DND-41 (cell line): ENCODE measurements at regions not wholly inside any gene's neighbourhood (a gene's known extent, or its start where the extent isn't known, plus 50 kb on each side); places are given as distances from the start of the nearest gene placed in this dataset.

Experiments used
- ATAC-seq: fragments of 200-7000 bp; cut with Tn5 transposase; 3 replicates; pipeline ENCODE4 v1.9.1; 2021; ENCODE audit warnings: low read depth; ENCODE audit not compliant: insufficient read depth
- DNase-seq: peaks from one replicate; pipeline ENCODE4 v3.0.0-alpha.2; 2020
- H2AFZ ChIP-seq: 2 replicates; pipeline ENCODE4 v1.6.0; 2012; ENCODE audit warnings: low read depth, low read length
- H3K27ac ChIP-seq: 2 replicates; pipeline ENCODE4 v1.5.1; 2012; ENCODE audit warnings: low read length, inconsistent platforms
- H3K27me3 ChIP-seq: fragments of 200-600 bp; sonication (generic); 2 replicates; pipeline ENCODE4 v1.6.0; 2012; ENCODE audit warnings: low read length, mild to moderate bottlenecking, inconsistent platforms; ENCODE audit not compliant: insufficient read depth, poor library complexity
- H3K36me3 ChIP-seq: 2 replicates; pipeline ENCODE4 v1.5.1; 2012; ENCODE audit warnings: low read length, inconsistent platforms; ENCODE audit not compliant: insufficient read depth
- H3K4me1 ChIP-seq: 2 replicates; pipeline ENCODE4 v1.5.1; 2012; ENCODE audit warnings: mild to moderate bottlenecking, low read length; ENCODE audit not compliant: insufficient read depth
- H3K4me2 ChIP-seq: 2 replicates; pipeline ENCODE4 v1.6.0; 2012; ENCODE audit warnings: mild to moderate bottlenecking, moderate library complexity, low read length, inconsistent platforms; ENCODE audit not compliant: insufficient read depth
- H3K4me3 ChIP-seq, 2 experiments: fragments of 200-600 bp in 1 of 2; shearing (Covaris generic) in 1 of 2; 2 replicates each; pipeline ENCODE4 v1.5.1; 2012 to 2016; ENCODE audit warnings: inconsistent platforms in 2 of 2, low read length in 2 of 2, mild to moderate bottlenecking in 2 of 2, low read depth in 1 of 2, moderate library complexity in 1 of 2
- H3K79me2 ChIP-seq: 2 replicates; pipeline ENCODE4 v1.6.0; 2012; ENCODE audit warnings: low read length, inconsistent platforms; ENCODE audit not compliant: insufficient read depth
- H3K9ac ChIP-seq: 2 replicates; pipeline ENCODE4 v1.6.0; 2012; ENCODE audit warnings: low read depth, mild to moderate bottlenecking, inconsistent platforms, low read length, moderate library complexity
- H3K9me3 ChIP-seq: 2 replicates; pipeline ENCODE4 v1.5.1; 2012; ENCODE audit warnings: low read length, moderate library complexity, mild to moderate bottlenecking, inconsistent platforms; ENCODE audit not compliant: insufficient read depth, severe bottlenecking
- H4K20me1 ChIP-seq: 2 replicates; pipeline ENCODE4 v1.6.0; 2012; ENCODE audit warnings: low read length; ENCODE audit not compliant: insufficient read depth
- CTCF ChIP-seq: IDR thresholded peaks from 2 replicates; pipeline ENCODE4 v1.5.1; 2012; ENCODE audit warnings: borderline replicate concordance, low read length, moderate library complexity, mild to moderate bottlenecking; ENCODE audit not compliant: poor library complexity, severe bottlenecking; ENCODE audit errors: extremely low read depth
- EZH2 ChIP-seq: IDR thresholded peaks from 3 replicates; pipeline ENCODE4 v1.6.1; 2012; ENCODE audit warnings: borderline replicate concordance, low read depth, mild to moderate bottlenecking, moderate library complexity, low read length, inconsistent platforms; ENCODE audit not compliant: severe bottlenecking

DNA sequence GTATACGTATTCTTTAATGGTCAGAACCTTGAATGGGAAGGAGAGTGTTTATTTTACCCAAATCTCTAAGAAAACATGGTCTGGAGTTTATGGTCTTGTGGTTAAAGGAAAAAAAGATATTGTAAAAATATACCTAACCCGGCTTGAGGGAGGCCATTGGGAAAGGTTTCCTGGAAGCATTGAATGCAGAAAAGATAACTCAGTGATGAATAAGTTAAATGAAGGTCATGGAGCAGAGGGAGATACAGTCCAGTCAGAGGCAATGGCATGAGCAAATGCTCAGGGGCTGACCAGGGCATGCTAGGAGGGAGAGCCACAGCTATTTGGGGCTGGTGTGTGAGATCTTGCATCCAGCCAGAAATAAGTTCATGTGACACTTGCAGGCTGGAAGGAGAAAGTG is 430.4 kb upstream of the CDH5 start:
- DNase-seq = no peak
- TF ChIP-seq CTCF (no peak), EZH2 (no peak)
- H3K4me3 ChIP-seq = no peak overlapping the region

DNA sequence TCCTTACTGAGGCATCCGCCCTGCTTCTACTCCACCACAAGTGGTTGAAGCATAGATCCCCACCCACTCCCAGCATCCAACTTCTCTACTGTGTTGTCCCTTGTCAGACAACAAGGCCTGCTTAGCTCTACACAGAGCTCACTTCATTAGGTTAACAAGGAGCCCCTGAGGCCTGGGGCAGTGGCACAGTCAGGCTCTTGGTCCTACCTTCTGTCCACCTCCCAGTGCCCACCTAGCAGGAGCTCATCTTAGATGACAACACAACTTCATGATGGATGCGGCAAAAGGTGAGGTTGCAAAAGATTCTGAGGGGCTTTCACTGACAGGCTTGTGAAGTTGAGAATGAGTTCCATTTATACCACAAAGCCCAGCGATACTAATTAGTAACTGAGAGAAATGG is 432.0 kb upstream of the CDH5 start:
- no peaks in the 10 kb centered on the region for H3K79me2 ChIP-seq
- H3K9ac ChIP-seq = no peak overlapping the region
- TF ChIP-seq EZH2 = no peak
- no peak for TF ChIP-seq CTCF
- H3K4me3 ChIP-seq = no peak overlapping the region
- H3K9me3 ChIP-seq = no peaks in the 10 kb centered on the region
- H3K4me2 ChIP-seq = no peak overlapping the region
- no peak overlapping the region for H3K27ac ChIP-seq
- no peaks in the 10 kb centered on the region for H3K36me3 ChIP-seq
- no peaks in the 10 kb centered on the region for H3K4me1 ChIP-seq
- ATAC-seq (no peak), DNase-seq (no peak)
- no peaks in the 10 kb centered on the region for H4K20me1 ChIP-seq
- H3K27me3 ChIP-seq = no peaks in the 10 kb centered on the region
- H2AFZ ChIP-seq = no peak overlapping the region

More for the DNA sequence above, 430.4 kb upstream of the CDH5 start:
- Histone ChIP-seq H3K9me3 (no peaks in the 10 kb centered on the region), H2AFZ (no peak overlapping the region), H4K20me1 (no peaks in the 10 kb centered on the region), H3K4me1 (no peaks in the 10 kb centered on the region), H3K27me3 (no peaks in the 10 kb centered on the region), H3K36me3 (no peaks in the 10 kb centered on the region), H3K79me2 (no peaks in the 10 kb centered on the region), H3K9ac (no peak overlapping the region), H3K27ac (no peak overlapping the region), H3K4me2 (no peak overlapping the region)
- no peak for ATAC-seq

- H2AFZ ChIP-seq = no peak overlapping the region
- DNase-seq (no peak), ATAC-seq (no peak)
- no peaks in the 10 kb centered on the region for H3K9me3 ChIP-seq
- H3K4me2 ChIP-seq = no peak overlapping the region
- H3K4me3 ChIP-seq = no peak overlapping the region
- H3K79me2 ChIP-seq = no peaks in the 10 kb centered on the region
- H3K9ac ChIP-seq = no peak overlapping the region
- no peaks in the 10 kb centered on the region for H3K4me1 ChIP-seq
- H3K36me3 ChIP-seq = no peaks in the 10 kb centered on the region
- H3K27me3 ChIP-seq = no peaks in the 10 kb centered on the region
- TF ChIP-seq EZH2 (no peak), CTCF (no peak)
- no peak overlapping the region for H3K27ac ChIP-seq
- no peaks in the 10 kb centered on the region for H4K20me1 ChIP-seq
Measured at GRCh38 chr16:65933703-65934102, 432.8 kb upstream of the CDH5 start.
